Gastroesophageal sphincter (tissue), 3 donors: ENCODE measurements at regions not wholly inside any gene's neighbourhood (a gene's known extent, or its start where the extent isn't known, plus 50 kb on each side); places are given as distances from the start of the nearest gene placed in this dataset.

Source experiments
- CTCF ChIP-seq, 4 experiments: fragments of 200-600 bp in 2 of 4; fragments of 450-650 bp in 2 of 4; sonication (generic) in 1 of 4; IDR thresholded peaks; one replicate each; pipeline ENCODE4 v1.5.1; 2017 to 2019; ENCODE audit warnings: antibody characterized with exemption in 4 of 4, mild to moderate bottlenecking in 2 of 4, moderate library complexity in 2 of 4
- EP300 ChIP-seq: sonication (generic); formaldehyde crosslinking; IDR thresholded peaks from one replicate; pipeline ENCODE4 v1.6.1; 2017; ENCODE audit warnings: antibody characterized with exemption, mild to moderate bottlenecking
- POLR2A ChIP-seq, 2 donors: fragments of 450-650 bp; IDR thresholded peaks; one replicate each; pipeline ENCODE4 v1.6.1; 2017; ENCODE audit warnings: antibody characterized with exemption in 2 of 2, mild to moderate bottlenecking in 2 of 2, moderate library complexity in 1 of 2

GRCh38 chr6:138714493-138714892 is 59.1 kb upstream of the CCDC28A start:
- TF ChIP-seq CTCF (IDR thresholded peaks at IDR 0.05) (no peak), EP300 (no peak), POLR2A (IDR thresholded peaks at IDR 0.05) (no peak)
